Pancreas (tissue), 10 donors: ENCODE measurements at regions not wholly inside any gene's neighbourhood (a gene's known extent, or its start where the extent isn't known, plus 50 kb on each side); places are given as distances from the start of the nearest gene placed in this dataset.

ENCODE experiments used
- ATAC-seq, 4 donors: fragments of 200-7000 bp; cut with Tn5 transposase; one replicate each; pipeline versions ENCODE4 v1.8.0 to v1.9.1; 2020; ENCODE audit warnings: mild to moderate bottlenecking in 4 of 4, moderate library complexity in 4 of 4
- DNase-seq, 6 donors: peaks; one replicate each; pipeline ENCODE4 v3.0.0-alpha.2; 2020
- FAIRE-seq: peaks from 2 replicates; lab custom pipeline; 2012; peaks lifted over from hg19 to GRCh38; lab: Jason Lieb, UNC
- H3K27ac ChIP-seq, 4 donors: fragments of 200-600 bp; sonication (generic); 1 replicate in 3 of 4; 2 replicates in 1 of 4; pipeline versions ENCODE4 v1.5.0 to v1.8.0; 2020
- H3K27me3 ChIP-seq, 4 donors: fragments of 200-600 bp; one replicate each; pipeline ENCODE4 v1.8.0; 2021
- H3K36me3 ChIP-seq, 3 donors: fragments of 200-600 bp; sonication (generic) in 1 of 3; one replicate each; pipeline versions ENCODE4 v1.5.0 to v1.8.0; 2020 to 2021
- H3K4me1 ChIP-seq, 3 donors: fragments of 200-600 bp; one replicate each; pipeline ENCODE4 v1.8.0; 2021
- H3K4me3 ChIP-seq, 4 donors: fragments of 200-600 bp; sonication (generic) in 2 of 4; one replicate each; pipeline versions ENCODE4 v1.5.0 to v1.8.0; 2020 to 2021
- H3K9me3 ChIP-seq, 4 donors: fragments of 200-600 bp; one replicate each; pipeline ENCODE4 v1.8.0; 2021
- CTCF ChIP-seq, 4 donors: fragments of 200-600 bp; sonication (generic) in 3 of 4; IDR thresholded peaks; one replicate each; pipeline versions ENCODE4 v1.5.0 to v1.8.0; 2021; ENCODE audit warnings: antibody characterized with exemption in 4 of 4
- WGBS, 2 donors: extraction: QIAGEN DNeasy Blood & Tissue Kit; methylation state at CpG; one replicate each; pipeline ENCODE4 v1.1.7; 2013; 5-methylcytosine and 5-hydroxymethylcytosine counted together
- intact Hi-C, 3 donors: fragments of 100-400 bp; cut with DNase I; formaldehyde crosslinking; loops; one replicate each; pipeline versions ENCODE4 v1.11.1 to v1.14.2; 2022
- donor health status: healthy with polysubstance abuse.
- donor health status: DM: no; HTN: no; CAD: no; lungs with moderate emphysema.
- donor health status: DM: no; HTN: no; CAD: no.
- donor health status: control.
- donor health status: control.
- donor health status: Bipolar disorder and iron deficiency.
- donor health status: DM: yes; HTN: yes; CAD: no.
- donor health status: DM: no; HTN: no; CAD: no.
- donor health status: DM: no; HTN: no; CAD: no.
- donor health status: DM: yes; HTN: yes; CAD: no.

DNA sequence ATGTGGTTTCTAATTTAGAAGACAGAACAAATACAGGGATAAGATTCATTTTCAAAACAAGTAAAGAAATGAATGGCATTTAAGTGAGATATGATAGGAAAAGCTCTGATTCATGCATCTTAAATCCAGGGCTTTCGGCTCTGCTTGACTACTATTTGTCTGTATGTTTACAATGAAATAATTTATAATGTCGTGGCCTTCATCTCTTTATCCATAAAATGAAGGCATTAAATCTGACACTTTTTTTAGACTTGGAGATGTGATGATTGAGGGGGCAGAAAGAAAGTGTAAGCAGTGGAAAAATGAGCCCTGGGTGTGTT lies 115.7 kb upstream of the KIT start:
- 41 to 47% methylated on average over 2 of the region's 2 CpGs for WGBS, 2 donors
- intact Hi-C loops = no loop called here
- no peak for DNase-seq
- no peak for FAIRE-seq
- Histone ChIP-seq H3K27ac (no peak overlapping the region), H3K4me1 (no peaks in the 10 kb centered on the region), H3K9me3 (no peaks in the 10 kb centered on the region), H3K27me3 (no peaks in the 10 kb centered on the region), H3K4me3 (no peak overlapping the region), H3K36me3 (no peaks in the 10 kb centered on the region)
- no peak for TF ChIP-seq CTCF (IDR thresholded peaks at IDR 0.05)
- ATAC-seq = no peak

DNA sequence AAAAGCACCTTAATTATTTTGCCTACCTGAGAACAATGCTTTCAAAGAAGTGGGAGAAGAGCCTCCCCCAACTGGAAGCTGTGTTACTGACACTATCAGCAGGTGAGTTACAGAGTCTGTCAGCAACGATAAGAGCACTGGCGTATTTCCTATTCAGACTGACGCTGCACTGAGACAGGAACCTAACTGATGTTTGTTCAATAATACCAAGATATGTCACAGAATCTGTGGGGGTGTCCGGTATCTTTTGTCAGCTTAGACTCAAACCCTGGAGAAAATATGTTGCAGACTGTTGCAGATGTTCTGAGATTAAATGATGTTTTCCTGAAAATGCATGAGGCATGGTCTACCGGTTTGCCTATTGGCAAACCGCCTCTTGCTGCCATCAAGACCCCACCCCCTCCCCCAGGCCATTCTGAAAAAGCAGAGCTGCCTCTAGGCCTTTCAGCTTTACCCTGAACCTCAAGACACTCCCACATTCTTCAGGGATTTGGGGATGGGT lies 115.2 kb upstream of the KIT start:
- Histone ChIP-seq H3K9me3 (no peaks in the 10 kb centered on the region), H3K27me3 (no peaks in the 10 kb centered on the region), H3K4me1 (no peaks in the 10 kb centered on the region), H3K4me3 (no peak overlapping the region), H3K36me3 (no peaks in the 10 kb centered on the region), H3K27ac (no peak overlapping the region)
- ATAC-seq = no peak
- TF ChIP-seq CTCF (IDR thresholded peaks at IDR 0.05) = no peak
- intact Hi-C loops = no loop called here
- no peak for FAIRE-seq
- WGBS, 2 donors = 21 to 27% methylated on average over 6 of the region's 6 CpGs
- no peak for DNase-seq

GRCh38 chr4:54543088-54543795 lies 114.5 kb upstream of the KIT start:
- no peak overlapping the region for H3K27ac ChIP-seq
- WGBS, 2 donors = 58 to 60% methylated on average over 3 of the region's 3 CpGs
- H3K27me3 ChIP-seq = no peaks in the 10 kb centered on the region
- DNase-seq = no peak
- H3K36me3 ChIP-seq = no peaks in the 10 kb centered on the region
- no peak for ATAC-seq
- intact Hi-C loops = no loop called here
- TF ChIP-seq CTCF (IDR thresholded peaks at IDR 0.05) = no peak
- no peaks in the 10 kb centered on the region for H3K9me3 ChIP-seq
- FAIRE-seq = no peak
- H3K4me1 ChIP-seq = no peaks in the 10 kb centered on the region
- H3K4me3 ChIP-seq = no peak overlapping the region

DNA sequence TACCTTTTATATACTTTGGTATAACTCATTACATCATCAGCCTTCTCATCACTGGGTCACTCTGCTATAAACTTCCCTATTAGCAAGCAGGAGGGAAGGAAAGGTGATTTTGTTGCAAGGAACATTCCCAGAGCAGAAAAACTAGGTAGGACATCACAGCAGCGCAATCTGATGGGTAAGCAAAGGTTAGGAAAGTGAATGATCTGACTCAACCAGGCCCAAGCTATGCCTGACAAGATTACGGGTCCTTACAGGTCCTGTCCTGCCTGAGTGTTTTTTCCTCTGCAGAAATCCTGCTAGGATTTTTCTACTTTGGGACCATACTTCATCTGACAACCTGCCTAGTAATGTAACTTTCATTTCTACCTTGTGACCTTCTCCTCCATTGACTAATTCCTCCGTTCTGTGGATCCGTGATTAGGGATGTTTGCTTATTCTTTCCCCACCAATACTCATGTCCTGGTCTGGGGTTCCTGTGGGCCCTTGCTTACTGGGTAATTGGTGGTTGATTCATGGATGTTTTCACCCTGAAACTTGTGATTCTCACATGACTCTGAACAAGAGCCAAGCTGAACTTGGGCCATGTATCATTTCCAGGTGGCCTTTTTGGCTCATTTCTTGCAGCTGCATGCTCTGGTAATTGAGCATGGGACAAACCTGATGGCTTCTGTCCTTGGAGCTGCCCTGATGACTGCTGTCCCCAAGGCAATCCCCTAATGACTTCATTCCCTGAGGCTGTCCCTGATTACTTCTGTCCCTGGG lies 111.9 kb upstream of the KIT start:
- no peaks in the 10 kb centered on the region for H3K4me1 ChIP-seq
- H3K27me3 ChIP-seq = no peaks in the 10 kb centered on the region
- no peaks in the 10 kb centered on the region for H3K9me3 ChIP-seq
- FAIRE-seq (no peak), ATAC-seq (no peak), DNase-seq (no peak)
- H3K27ac ChIP-seq = no peak overlapping the region
- H3K36me3 ChIP-seq = no peaks in the 10 kb centered on the region
- no peak for TF ChIP-seq CTCF (IDR thresholded peaks at IDR 0.05)
- WGBS, 2 donors = 76 to 80% methylated on average over 4 of the region's 4 CpGs
- no peak overlapping the region for H3K4me3 ChIP-seq
- intact Hi-C loops = no loop called here
